ENCODE measurements at regions not wholly inside any gene's neighbourhood (a gene's known extent, or its start where the extent isn't known, plus 50 kb on each side); places are given as distances from the start of the nearest gene placed in this dataset.
A peak's percentile ranks its signal among the peaks of the same experiment; 100 is the strongest.
"Not testable (repeated sequence)": the region's sequence is repeated elsewhere in the genome, so short reads cannot be mapped to it uniquely, and the experiment has no call there.

GRCh38 chr7:81066797-81067196 is 147.9 kb upstream of the SEMA3C start:
- no peak overlapping the region for H3K4me3 ChIP-seq
- no peaks in the 10 kb centered on the region for H3K27me3 ChIP-seq
- ATAC-seq, result no peak
- no peaks in the 10 kb centered on the region for H3K36me3 ChIP-seq
- peaks cover 0 to 24% (median 8%) of the 10 kb centered on the region in 9 donors for H3K4me1 ChIP-seq
- H3K27ac ChIP-seq, result no peak overlapping the region
- intact Hi-C loops (cut with DNase I), result no loop called here
- DNase-seq, result no peak
- no peaks in the 10 kb centered on the region for H3K9me3 ChIP-seq
- TF ChIP-seq CTCF (IDR thresholded peaks at IDR 0.05), result no peak

GRCh38 chr7:81064426-81064825 is 145.6 kb upstream of the SEMA3C start:
- intact Hi-C loops (cut with DNase I), result no loop called here
- Histone ChIP-seq H3K36me3 (no peaks in the 10 kb centered on the region), H3K4me1 (peaks cover 0 to 24% (median 8%) of the 10 kb centered on the region in 9 donors), H3K4me3 (no peak overlapping the region), H3K27ac (no peak overlapping the region), H3K27me3 (no peaks in the 10 kb centered on the region), H3K9me3 (no peaks in the 10 kb centered on the region)
- TF ChIP-seq CTCF (IDR thresholded peaks at IDR 0.05), result no peak
- WGBS, 2 donors, result 70 to 85% methylated on average over 1 of the region's 1 CpG
- DNase-seq (no peak), ATAC-seq (peak in 2 of 8 donors; percentile 22 to 33)

DNA sequence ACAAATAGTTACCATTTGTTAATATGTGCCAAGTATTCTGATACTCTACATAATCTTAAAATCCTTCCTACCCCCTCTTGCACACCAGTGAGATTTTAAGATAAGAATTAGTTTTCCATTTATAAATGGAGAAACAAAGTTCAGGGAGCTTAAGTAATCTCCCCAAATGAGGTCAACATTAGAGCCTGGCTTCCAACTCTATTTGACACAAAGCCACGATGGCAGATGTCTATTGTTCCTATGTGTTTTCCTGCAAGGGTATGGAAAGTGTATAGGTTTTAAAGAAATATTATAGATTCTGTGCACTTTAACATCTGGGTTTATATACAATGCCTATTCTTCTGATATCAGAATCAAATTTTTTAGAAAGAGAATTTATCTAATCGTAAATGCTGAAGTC is 143.9 kb upstream of the SEMA3C start:
- ATAC-seq, result no peak
- no peak for TF ChIP-seq CTCF (IDR thresholded peaks at IDR 0.05)
- Histone ChIP-seq H3K4me3 (no peak overlapping the region), H3K27me3 (no peaks in the 10 kb centered on the region), H3K4me1 (peaks cover 0 to 24% (median 8%) of the 10 kb centered on the region in 9 donors), H3K36me3 (no peaks in the 10 kb centered on the region), H3K27ac (no peak overlapping the region), H3K9me3 (no peaks in the 10 kb centered on the region)
- no peak for DNase-seq
- WGBS, 2 donors, result 45 to 61% methylated on average over 2 of the region's 2 CpGs
- intact Hi-C loops (cut with DNase I), result no loop called here

GRCh38 chr7:81057469-81057868 is 138.6 kb upstream of the SEMA3C start:
- H3K36me3 ChIP-seq; H3K4me3 ChIP-seq; H3K27me3 ChIP-seq; H3K4me1 ChIP-seq; H3K27ac ChIP-seq; intact Hi-C loops (cut with DNase I); DNase-seq; ATAC-seq; H3K9me3 ChIP-seq: not testable (repeated sequence)
- 92 to 93% methylated on average over 19 of the region's 19 CpGs for WGBS, 2 donors

DNA sequence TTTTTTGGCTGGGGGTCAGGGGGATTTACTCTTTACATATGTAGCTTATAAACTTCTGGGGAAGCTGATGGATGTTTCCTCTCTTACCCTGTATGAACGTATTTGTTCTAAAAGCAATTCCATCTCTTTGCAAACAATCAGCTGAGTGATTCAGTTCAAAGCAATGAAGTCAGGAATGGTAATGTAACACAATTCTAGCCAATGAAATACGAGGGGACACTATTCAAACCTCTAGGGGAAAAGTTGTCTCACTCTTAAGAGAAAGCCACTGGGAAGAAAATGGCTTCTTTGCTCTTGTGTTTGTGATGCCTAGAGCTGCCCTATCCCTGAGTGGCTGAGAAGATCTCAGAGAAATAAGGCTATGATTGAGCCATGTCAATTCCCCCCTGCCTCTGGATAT is 134.8 kb upstream of the SEMA3C start:
- Histone ChIP-seq H3K27ac (no peak overlapping the region), H3K9me3 (peaks cover 0 to 5% (median 0%) of the 10 kb centered on the region in 11 donors), H3K4me3 (no peak overlapping the region), H3K36me3 (no peaks in the 10 kb centered on the region), H3K4me1 (no peaks in the 10 kb centered on the region), H3K27me3 (no peaks in the 10 kb centered on the region)
- intact Hi-C loops (cut with DNase I), result no loop called here
- no peak for ATAC-seq
- TF ChIP-seq CTCF (IDR thresholded peaks at IDR 0.05), result no peak
- WGBS, 2 donors, result 62 to 69% methylated on average over 2 of the region's 2 CpGs
- DNase-seq, result no peak

All from heart right ventricle (tissue), 16 donors.